GM12891 (cell line): ENCODE measurements at regions not wholly inside any gene's neighbourhood (a gene's known extent, or its start where the extent isn't known, plus 50 kb on each side); places are given as distances from the start of the nearest gene placed in this dataset.

Experiments
- POLR2A ChIP-seq: IDR thresholded peaks from 2 replicates; pipeline ENCODE4 v1.6.1; 2011; ENCODE audit warnings: low read depth, low read length, control low read depth
- TAF1 ChIP-seq: IDR thresholded peaks from 2 replicates; pipeline ENCODE4 v1.6.1; 2011; ENCODE audit warnings: low read depth, low read length, control low read depth

GRCh38 chr12:80032946-80033345 is 66.4 kb upstream of the OTOGL start:
- TF ChIP-seq TAF1 (no peak), POLR2A (no peak)
